ENCODE measurements at regions not wholly inside any gene's neighbourhood (a gene's known extent, or its start where the extent isn't known, plus 50 kb on each side); places are given as distances from the start of the nearest gene placed in this dataset.

DNA sequence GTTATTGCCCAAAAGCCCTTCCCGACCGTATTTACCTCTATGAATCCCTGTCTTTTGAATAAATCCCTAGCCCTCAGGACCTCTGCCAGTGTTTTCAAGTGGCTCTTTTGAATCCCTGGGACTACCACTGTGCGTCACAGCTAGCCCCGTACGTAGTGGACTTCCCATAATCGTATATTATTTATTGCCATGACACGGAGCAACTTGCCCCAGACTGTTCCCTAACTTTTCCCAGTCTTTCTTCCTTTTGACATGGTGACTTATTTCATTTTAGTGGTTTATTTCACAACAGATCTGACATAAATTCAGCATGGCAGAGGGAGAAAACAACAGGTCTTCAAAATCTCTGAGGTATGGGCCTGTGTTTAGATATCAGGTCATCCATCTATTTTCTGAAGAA, 318.6 kb upstream of the KLF6 start:
- DNase-seq (ENCODE audit: low spot score): no peak
- TF ChIP-seq CTCF (IDR thresholded peaks at IDR 0.05): no peak
- Histone ChIP-seq H3K4me3 (no peak overlapping the region), H3K27ac (no peak overlapping the region)

DNA sequence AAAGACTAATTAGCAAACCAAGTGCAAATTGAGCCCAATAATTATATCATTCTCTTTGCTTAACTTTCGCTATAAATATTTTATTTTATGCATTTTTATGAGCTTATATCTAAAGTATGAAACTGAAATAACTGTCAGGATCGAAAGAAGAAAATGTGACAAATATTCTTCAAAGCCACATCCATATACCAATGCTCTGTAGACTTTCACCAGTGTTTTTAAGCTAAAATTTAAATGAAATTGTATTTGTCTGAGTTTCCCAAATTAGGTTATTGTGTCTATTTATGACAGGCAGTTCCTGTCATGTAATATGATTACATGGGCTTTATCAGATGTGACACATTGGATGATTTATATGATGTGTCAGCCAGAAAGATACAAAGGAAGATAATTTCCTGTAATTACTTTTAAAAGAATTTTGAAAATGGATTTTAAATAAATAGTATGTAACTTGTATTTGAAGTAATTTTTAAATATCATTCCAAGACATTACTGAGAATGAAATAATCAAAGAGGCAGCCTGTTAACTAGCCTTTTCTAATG, 317.9 kb upstream of the KLF6 start:
- DNase-seq (ENCODE audit: low spot score): no peak
- Histone ChIP-seq H3K27ac (no peak overlapping the region), H3K4me3 (no peak overlapping the region)
- TF ChIP-seq CTCF (IDR thresholded peaks at IDR 0.05): no peak

DNA sequence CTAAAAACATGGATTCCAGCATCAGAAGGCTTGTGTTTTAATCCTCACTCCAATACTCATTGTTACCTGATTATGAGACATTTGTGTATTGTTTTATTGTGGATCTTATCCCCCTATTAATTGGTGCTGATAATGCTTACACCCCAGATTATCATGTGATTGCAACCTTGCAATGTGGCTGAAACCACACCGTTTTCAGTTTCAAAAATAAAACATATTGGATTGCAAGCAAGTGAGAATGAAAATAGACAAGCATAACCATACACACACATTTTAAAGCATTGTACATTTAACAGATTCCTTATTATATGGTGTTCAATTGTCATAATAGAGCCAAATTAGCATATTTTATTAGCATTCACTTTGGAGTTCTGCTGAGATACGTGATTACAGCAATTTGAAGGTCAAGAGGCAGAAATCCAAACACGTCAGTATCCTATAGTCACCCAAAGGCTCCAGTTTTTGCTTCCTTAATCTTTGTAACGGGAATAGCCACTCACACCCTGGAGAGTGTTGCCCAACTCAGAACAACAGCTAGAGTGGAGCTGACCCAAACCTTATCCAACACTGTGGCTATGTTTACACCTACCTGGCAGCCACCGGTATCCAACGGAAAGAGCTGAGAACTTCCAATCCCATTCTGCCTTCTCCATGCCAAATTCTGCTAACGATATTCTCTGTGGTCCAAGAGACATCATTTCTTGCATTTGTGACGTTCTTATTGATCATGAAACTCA, 317.1 kb upstream of the KLF6 start:
- DNase-seq (ENCODE audit: low spot score): no peak
- Histone ChIP-seq H3K4me3 (no peak overlapping the region), H3K27ac (no peak overlapping the region)
- TF ChIP-seq CTCF (IDR thresholded peaks at IDR 0.05): no peak

- no peak overlapping the region for H3K4me3 ChIP-seq
- TF ChIP-seq CTCF (IDR thresholded peaks at IDR 0.05): no peak
- H3K27ac ChIP-seq: no peak overlapping the region
- no peak for DNase-seq (ENCODE audit: low spot score)
Observed at GRCh38 chr10:4100380-4100779, 315.4 kb upstream of the KLF6 start.

DNA sequence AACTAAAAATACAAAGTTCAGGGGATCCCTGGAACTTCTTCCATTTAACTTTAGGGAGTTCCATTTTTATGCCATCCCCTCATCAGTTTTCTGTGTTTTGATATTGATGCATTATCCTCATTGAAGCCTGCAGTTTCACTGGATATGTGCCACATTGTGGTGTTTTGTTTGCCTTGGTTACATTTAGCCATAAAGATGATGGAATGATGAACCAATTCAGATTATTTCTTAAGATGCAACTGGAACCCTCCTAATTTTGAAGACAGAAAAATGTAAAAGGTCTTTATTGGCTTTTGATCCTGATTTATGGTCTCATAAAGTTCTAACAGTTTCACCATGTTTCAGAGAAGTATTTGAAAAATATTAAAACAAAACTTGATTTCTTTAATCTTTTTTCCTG, 314.2 kb upstream of the KLF6 start:
- DNase-seq (ENCODE audit: low spot score): no peak
- no peak overlapping the region for H3K4me3 ChIP-seq
- H3K27ac ChIP-seq: no peak overlapping the region
- TF ChIP-seq CTCF (IDR thresholded peaks at IDR 0.05): no peak

- no peak for DNase-seq (ENCODE audit: low spot score)
- Histone ChIP-seq H3K27ac (no peak overlapping the region), H3K4me3 (no peak overlapping the region)
- TF ChIP-seq CTCF (IDR thresholded peaks at IDR 0.05): no peak
Observed at GRCh38 chr10:4095166-4095917, 310.3 kb upstream of the KLF6 start.
